T-helper 2 cell treated with Interferon-gamma antibody and Interleukin-4, amounts not matched to agents 100 ng/mL and 5 ng/mL, for 36 hours (primary cell): ENCODE measurements at regions not wholly inside any gene's neighbourhood (a gene's known extent, or its start where the extent isn't known, plus 50 kb on each side); places are given as distances from the start of the nearest gene placed in this dataset.

ENCODE experiments used
- intact Hi-C: fragments of 100-400 bp; cut with micrococcal nuclease; formaldehyde crosslinking; loops from one replicate; pipeline ENCODE4 v1.15.1; 2023

GRCh38 chr11:41861838-41862237 lies 402.4 kb upstream of the LRRC4C start:
- intact Hi-C loops = no loop called here

- intact Hi-C loops = no loop called here
Observed at GRCh38 chr11:41866525-41866924, 407.1 kb upstream of the LRRC4C start.

GRCh38 chr11:41868606-41869005 lies 409.2 kb upstream of the LRRC4C start:
- intact Hi-C loops = no loop called here

- intact Hi-C loops = no loop called here
Observed at GRCh38 chr11:41872426-41872825, 413.0 kb upstream of the LRRC4C start.

DNA sequence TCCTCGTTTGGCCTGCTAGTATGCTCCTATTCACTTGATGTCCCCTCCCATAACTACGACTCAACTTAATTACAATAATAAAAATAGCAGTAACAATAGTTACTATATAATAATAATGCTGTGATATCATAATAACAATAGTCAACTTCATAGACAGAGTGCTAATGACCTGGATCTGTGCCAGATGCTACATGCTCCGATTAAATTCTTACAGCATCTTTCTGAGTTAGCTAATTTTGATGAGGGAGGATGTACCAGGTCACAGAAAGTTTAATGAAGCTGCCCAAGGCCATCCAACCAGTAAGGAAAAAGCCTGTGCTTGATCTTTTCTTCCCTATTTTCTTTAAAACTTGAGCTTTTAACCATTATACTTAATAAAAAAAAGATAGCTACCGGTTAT lies 413.4 kb upstream of the LRRC4C start:
- intact Hi-C loops = no loop called here

- intact Hi-C loops = no loop called here
Observed at GRCh38 chr11:41878095-41878494, 418.6 kb upstream of the LRRC4C start.

GRCh38 chr11:41879214-41879613 lies 419.8 kb upstream of the LRRC4C start:
- intact Hi-C loops = no loop called here

DNA sequence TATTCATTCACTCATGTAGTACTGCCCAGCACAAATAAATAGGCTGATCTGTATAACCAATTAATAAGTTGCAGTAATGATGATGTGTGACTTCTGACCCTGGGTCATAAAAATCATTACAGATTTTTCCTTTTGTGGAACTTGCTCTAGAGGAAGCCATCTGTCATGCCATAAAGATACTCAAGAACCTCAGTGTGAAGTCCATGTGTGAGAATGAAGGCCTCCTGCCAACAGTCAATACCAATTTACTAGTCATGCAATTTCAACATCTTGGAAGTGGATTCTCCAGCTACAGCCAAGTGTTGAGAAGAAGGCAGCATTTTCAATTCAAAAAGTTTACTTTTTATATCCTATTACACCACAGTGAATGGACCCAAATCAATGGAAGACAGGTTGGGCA lies 435.6 kb upstream of the LRRC4C start:
- intact Hi-C loops = no loop called here

DNA sequence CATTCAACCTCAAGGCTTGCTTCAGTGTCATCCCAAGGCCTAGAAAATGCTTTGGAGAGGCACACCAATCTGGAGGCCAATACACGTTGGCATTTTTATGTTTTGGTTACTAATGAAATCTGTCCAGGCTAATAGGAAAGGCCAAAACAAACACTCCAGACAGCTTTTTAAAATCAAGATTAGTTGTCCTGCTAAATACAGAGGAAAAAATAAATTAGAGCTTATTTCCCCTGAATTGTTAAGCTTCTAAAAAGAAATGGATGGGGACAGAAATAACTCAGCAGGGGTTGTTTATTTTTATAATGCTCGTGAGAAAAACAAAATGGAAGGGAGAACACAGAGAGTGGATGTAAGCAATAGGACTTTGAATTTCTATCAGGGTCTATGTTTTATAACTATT lies 438.5 kb upstream of the LRRC4C start:
- intact Hi-C loops = no loop called here

DNA sequence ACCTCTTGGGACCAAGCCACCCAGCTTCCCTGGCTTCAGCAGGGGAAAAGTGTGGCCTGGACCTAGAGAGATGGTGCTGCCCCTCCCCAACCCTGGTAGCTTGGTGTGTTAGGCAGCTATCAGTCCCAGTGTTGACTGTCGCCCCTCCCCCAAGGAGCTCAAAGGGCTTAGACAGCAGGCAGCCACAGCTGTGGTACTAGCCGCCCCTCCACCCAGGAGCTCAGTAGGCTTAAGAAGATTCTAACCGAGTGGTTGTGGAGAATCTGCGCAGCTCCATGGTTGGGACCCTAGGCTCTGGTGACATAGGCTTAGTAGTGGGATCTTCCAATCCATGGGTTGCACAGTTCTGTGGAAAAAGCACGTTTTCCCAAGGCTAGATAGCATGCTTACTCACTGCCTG lies 458.4 kb upstream of the LRRC4C start:
- intact Hi-C loops = no loop called here

- intact Hi-C loops = no loop called here
Observed at GRCh38 chr11:41920374-41920773, 460.9 kb upstream of the LRRC4C start.

DNA sequence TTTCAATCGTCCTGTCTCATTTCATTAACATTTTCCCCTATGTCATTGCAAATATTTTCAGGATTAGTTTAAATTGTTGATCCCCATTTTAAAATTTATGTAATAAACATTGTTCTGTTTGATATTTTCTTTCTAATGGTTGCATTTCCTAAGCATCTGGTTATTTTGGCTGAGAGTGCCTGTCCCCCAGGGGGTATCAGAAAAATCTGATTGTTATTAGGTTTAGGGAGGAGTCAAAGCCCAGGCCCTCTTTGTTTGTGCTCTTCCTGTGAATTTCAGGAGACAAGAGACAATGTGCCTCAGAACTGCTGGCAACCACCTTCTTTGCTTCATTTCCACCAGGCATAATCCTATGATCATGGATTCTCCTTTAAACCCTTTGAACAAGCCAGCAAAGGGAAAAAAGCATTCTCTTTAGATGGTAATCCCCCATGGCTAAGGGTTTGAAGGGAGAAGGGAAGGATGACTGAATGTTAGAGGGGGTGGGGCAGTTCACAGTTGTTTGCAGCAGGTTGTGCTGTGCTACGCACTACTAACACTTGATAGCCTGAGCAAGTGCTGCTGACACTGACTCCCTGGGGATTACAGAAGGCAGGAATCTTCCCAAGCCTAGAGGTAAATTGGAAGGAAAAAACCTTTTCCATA lies 462.4 kb upstream of the LRRC4C start:
- intact Hi-C loops = no loop called here

- intact Hi-C loops = no loop called here
Observed at GRCh38 chr11:41926339-41926738, 466.9 kb upstream of the LRRC4C start.

GRCh38 chr11:41935241-41935640 lies 475.8 kb upstream of the LRRC4C start:
- intact Hi-C loops = no loop called here

GRCh38 chr11:41935795-41936194 lies 476.3 kb upstream of the LRRC4C start:
- intact Hi-C loops = no loop called here

DNA sequence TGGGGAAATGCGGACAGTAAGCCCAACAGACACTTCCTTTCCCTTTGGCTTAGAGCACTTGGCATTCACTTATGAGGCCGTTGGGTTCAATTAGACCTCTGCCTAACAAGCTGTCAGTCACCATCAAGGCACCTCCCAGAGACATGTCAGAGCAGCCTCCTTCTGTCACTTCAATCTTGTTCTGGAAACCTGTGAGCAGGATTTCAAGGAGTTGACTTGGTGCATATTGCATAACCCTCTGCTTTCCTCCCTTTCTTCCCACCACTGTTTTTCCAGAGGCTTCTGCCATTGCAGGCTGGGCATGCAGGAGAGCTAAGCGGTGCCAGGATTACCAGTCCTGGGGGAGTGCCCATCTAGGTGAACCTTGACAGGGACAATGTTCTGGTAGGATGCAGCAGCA lies 484.2 kb upstream of the LRRC4C start:
- intact Hi-C loops = no loop called here

GRCh38 chr11:41947392-41947791 lies 487.9 kb upstream of the LRRC4C start:
- intact Hi-C loops = no loop called here

- intact Hi-C loops = no loop called here
Observed at GRCh38 chr11:41950470-41951143, 491.2 kb upstream of the LRRC4C start.

DNA sequence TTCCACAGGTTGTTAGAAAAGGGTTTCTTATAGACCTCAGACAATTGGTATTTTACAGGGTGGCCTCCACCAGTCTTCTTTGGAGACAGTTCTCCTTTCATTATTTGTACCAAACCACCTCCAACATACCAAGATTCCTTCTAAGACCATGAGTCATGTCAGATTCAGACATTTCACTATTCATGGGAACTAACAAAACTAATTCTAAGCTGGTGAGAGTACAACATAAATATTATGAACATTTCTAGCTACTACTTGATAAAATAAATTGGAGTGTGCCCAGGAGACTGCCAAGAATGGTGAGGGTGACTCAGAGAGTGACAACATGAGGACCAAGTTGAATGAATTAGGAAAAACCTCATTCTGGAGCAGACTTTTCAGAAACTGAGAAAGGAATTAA lies 494.6 kb upstream of the LRRC4C start:
- intact Hi-C loops = no loop called here

DNA sequence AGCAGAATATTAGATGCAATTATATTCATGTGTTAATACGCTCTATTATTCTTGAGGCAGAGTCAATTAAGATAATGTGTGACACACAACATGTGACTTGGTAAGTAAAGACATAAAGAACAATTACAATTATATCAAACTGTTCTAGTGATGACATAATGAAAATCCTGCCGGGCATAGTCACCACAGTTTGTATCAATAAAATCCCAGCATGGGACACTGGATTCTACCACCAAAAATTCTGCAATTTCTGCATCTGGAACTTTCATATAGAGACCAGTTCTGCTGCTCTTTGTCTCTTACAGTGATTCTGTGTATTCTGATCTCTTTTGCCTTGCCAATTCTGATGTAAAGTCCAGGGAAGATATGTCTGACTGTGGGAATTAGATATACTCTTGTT lies 495.6 kb upstream of the LRRC4C start:
- intact Hi-C loops = no loop called here

GRCh38 chr11:41955635-41956400 lies 496.4 kb upstream of the LRRC4C start:
- intact Hi-C loops = no loop called here

- intact Hi-C loops = no loop called here
Observed at GRCh38 chr11:41963406-41963805, 504.0 kb upstream of the LRRC4C start.

- intact Hi-C loops = no loop called here
Observed at GRCh38 chr11:41970681-41971080, 511.2 kb upstream of the LRRC4C start.
